Stomach (tissue), 4 donors: ENCODE measurements at regions not wholly inside any gene's neighbourhood (a gene's known extent, or its start where the extent isn't known, plus 50 kb on each side); places are given as distances from the start of the nearest gene placed in this dataset.

Experiments used
- POLR2A ChIP-seq, 4 donors: fragments of 450-650 bp; IDR thresholded peaks; one replicate each; pipeline ENCODE4 v1.6.1; 2016; ENCODE audit warnings: antibody characterized with exemption in 4 of 4, control low read depth in 2 of 4, mild to moderate bottlenecking in 1 of 4, moderate library complexity in 1 of 4
- POLR2AphosphoS5 ChIP-seq, 3 donors: sonication (generic); formaldehyde crosslinking; IDR thresholded peaks; one replicate each; pipeline ENCODE4 v1.6.1; 2016; ENCODE audit warnings: antibody characterized with exemption in 3 of 3
- TF ChIP-seq, protein P1 (sequence below), 7 experiments: fragments of 450-650 bp in 4 of 7; fragments of 200-600 bp in 3 of 7; sonication (generic) in 3 of 7; IDR thresholded peaks; one replicate each; pipeline ENCODE4 v1.5.1; 2016 to 2019; ENCODE audit warnings: antibody characterized with exemption in 7 of 7, control low read depth in 2 of 7, mild to moderate bottlenecking in 1 of 7

- TF ChIP-seq, protein P1, sequence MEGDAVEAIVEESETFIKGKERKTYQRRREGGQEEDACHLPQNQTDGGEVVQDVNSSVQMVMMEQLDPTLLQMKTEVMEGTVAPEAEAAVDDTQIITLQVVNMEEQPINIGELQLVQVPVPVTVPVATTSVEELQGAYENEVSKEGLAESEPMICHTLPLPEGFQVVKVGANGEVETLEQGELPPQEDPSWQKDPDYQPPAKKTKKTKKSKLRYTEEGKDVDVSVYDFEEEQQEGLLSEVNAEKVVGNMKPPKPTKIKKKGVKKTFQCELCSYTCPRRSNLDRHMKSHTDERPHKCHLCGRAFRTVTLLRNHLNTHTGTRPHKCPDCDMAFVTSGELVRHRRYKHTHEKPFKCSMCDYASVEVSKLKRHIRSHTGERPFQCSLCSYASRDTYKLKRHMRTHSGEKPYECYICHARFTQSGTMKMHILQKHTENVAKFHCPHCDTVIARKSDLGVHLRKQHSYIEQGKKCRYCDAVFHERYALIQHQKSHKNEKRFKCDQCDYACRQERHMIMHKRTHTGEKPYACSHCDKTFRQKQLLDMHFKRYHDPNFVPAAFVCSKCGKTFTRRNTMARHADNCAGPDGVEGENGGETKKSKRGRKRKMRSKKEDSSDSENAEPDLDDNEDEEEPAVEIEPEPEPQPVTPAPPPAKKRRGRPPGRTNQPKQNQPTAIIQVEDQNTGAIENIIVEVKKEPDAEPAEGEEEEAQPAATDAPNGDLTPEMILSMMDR (IDR thresholded peaks at IDR 0.05): no peak
- TF ChIP-seq POLR2A (IDR thresholded peaks at IDR 0.05): no peak
- no peak for TF ChIP-seq POLR2AphosphoS5 (IDR thresholded peaks at IDR 0.05)
Measured at GRCh38 chr1:214205053-214205452, 75.9 kb upstream of the SMYD2 start.
